HG02588 (cell line): ENCODE measurements at regions not wholly inside any gene's neighbourhood (a gene's known extent, or its start where the extent isn't known, plus 50 kb on each side); places are given as distances from the start of the nearest gene placed in this dataset.

ENCODE experiments used
- ATAC-seq: cut with Tn5 transposase; IDR thresholded peaks from one replicate; pipeline ENCODE4 v1.9.1; 2021; ENCODE audit warnings: mild to moderate bottlenecking, moderate library complexity; ENCODE audit not compliant: unreplicated experiment

DNA sequence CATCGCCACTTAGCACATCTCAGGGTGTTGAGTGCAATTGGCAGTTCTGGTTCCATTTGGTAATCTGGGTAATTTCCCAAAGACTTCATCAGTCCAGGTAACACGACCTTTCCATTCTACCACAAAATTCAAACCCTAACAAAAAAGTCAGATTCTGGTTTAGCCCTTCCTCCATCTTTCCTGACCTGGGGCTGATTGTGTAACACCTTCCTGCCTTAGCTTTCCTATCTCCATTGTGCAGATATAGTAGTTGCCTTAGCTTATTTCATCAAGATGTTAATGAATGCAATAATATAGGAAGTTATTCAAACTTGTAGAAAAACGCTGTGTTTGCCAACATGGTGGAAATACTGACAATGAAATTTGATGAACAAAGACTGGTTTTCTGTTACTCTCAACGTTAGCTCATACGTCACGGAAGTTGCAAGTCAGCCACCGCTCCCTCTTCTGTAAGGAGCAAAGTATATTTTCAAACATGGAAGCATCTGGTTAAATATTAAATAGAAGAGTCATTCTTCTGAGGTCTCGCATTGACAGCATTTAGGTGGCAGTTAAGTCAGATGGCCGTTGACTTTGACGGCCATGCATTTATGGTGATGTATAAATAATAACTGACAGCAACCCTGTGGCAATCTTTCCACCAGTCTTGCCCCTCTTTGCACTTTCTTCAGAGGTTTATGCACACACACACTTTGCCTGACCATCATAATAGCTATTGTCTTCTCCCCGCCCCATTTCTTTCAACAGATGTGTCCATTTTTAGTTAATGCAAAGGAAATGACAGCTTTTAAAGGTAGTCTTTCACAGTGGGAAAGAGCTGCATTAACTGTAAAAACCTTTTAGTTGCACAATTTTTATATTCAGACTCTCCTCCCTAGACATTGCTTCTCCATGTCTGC lies 205.1 kb upstream of the BMPER start:
- no peak for ATAC-seq

DNA sequence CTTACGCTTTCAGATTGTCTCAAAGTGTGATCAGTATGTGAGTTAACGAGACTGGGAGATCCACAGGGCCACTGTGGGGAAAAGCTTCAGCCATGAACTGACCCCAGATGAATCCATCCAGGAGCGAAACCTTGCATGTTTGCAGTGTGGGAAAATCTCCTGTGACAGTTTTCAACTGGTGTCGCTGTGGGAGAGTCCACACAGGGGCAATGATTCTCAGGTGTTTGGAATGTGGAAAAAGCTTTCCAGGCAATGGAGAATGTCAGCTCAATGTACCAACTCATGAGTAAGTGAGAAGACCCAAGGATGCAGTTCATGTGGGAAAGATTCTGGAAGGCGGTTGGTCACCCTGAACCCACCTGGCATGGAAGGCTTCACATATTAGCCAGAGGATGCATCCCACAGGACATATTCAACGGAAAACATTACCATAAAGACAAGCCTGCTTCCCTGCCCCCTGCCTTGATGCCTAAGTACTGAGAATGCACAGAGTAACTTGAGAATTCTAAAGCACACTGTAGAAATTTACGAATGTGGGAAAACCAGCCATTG lies 204.1 kb upstream of the BMPER start:
- no peak for ATAC-seq

DNA sequence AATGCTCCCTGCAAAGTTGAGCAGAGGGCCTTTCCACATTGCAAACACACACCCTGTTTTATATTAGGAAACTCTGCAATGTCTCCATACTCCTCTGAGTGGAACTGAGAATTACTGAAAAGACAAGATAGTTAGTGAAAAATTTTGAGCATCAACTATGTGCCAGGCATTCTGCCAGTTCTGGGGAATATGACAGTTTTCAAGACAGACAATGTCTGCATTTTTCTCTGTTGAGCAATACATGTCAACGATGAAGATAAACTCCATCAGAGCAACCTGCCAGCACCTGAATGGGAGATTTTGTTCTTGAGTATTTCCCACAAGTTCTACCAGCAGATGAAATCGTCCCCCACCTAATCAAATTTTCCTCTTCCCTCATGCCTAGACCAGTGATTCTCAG lies 203.4 kb upstream of the BMPER start:
- ATAC-seq = no peak

DNA sequence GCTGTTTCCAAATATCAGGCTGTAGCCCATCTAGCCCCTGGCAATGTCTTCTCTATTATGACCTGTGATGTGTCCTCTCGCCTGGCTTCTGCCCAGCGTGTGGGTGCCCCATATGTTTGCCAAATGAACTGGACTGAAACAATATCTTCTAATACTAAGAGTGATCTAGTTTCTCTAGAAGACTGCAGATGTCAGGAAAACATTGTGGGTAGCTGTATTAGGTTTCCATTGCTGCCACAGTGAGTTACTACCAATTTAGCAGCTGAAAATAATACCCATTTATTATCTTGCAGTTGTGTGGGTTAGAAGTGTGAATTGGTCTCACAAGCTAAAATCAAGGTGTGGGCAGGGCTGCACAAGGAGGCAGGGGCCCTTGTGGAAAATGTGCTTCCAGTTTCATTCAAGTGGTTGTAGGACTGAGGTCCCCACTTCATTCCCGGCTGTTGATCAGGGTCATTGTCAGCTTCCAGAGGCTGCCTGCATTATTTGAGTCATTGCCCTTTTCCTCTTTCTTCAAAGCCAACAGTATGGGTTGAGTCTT lies 202.8 kb upstream of the BMPER start:
- no peak for ATAC-seq

DNA sequence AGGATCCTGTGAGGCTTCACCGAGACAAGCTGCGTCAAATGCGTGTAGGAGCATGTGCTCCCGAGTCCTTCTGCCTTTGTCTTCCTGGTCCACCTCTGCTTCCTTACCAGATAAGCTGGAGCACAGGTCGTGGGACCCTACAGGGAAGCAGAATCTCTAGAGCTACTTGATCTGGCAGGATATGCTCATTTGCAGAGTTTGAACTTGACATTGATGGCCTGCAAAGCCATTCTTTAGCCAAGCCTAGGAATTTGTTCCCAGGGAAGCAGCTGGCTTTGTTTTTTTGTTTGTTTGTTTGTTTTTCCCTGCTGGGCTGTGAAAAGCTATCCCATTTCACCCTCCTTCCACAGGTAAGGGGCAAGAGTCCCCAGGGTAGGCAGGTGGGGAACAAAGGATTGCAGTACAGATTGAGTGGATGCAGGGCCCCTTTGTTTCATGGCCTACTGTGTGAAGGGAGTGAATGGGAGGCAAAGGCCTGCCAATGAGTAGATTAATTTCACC lies 200.0 kb upstream of the BMPER start:
- no peak for ATAC-seq

DNA sequence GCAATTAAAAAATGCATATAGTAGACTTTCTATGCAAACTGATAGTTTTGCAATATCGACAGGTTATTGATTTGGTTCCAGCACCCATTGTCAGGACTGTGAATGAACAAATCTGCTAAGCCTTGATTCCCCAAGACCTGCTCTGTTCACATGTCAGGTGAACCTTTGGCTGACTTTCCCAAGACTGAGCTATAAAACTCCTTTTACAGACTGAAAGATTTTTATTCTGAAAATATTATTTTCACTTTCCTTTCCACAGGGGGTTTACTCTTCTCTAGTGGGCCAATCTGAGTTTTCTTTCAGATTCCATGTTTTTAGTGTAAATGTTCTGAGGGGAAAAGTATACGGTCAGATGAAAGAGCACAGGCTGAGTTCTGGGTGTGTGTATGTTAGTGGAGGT lies 199.2 kb upstream of the BMPER start:
- ATAC-seq = no peak

DNA sequence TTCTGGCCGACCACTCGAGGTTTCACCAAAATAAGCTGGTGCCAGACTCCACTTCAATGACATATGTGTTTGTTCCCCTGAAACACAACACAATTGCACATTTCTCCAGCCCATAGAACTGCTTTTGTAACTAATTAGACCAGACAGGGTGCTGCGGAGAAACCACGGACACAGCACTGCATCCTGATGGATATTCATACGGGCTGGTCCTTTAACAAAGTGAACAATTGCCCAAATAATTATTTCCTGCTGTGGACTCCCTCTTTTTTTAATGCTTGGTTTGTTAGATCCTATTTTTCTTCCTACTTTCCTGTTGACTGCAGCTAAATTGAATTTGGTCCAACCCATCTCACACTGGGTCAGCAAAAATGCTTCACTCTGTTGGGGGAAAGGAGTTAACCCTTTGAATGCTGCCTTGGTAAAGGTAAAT lies 198.6 kb upstream of the BMPER start:
- ATAC-seq = no peak

DNA sequence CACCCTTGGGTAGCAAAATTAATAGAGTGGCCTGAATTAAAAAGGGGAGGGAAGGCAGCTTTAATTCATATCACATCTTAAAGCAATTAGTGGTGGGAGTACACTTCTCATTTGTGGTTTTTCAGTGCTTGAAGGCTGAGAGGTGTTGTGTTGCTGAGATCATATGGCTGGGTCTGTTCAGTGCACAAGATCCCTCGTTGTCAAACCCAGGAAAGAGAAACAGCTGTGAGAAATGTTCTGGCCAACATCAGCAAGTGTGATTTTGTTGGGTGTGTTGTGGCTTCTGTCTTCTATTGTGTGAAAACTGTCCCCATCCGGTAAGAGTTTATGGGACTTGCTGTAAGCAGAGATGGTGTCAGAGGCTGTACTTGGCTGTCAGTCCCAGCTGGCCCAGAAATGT lies 197.9 kb upstream of the BMPER start:
- ATAC-seq = no peak

DNA sequence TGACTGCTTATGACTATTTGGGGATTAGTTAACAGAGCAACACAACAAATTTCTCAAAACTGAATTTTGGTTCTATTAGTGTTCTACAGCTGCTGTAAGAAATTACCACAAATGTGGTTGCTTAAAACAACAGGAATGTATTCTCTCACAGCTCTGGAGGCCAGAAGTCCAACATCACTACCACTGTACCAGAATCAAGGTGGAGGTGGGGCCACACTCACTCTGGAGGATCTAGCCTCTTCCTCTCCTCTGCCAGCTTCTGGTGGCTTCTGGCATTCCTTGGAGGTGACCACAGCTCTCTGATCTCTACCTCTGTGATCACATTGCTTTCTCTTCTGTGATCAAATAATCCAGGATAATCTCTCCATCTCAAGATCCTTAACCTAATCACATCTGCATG lies 194.7 kb upstream of the BMPER start:
- no peak for ATAC-seq

DNA sequence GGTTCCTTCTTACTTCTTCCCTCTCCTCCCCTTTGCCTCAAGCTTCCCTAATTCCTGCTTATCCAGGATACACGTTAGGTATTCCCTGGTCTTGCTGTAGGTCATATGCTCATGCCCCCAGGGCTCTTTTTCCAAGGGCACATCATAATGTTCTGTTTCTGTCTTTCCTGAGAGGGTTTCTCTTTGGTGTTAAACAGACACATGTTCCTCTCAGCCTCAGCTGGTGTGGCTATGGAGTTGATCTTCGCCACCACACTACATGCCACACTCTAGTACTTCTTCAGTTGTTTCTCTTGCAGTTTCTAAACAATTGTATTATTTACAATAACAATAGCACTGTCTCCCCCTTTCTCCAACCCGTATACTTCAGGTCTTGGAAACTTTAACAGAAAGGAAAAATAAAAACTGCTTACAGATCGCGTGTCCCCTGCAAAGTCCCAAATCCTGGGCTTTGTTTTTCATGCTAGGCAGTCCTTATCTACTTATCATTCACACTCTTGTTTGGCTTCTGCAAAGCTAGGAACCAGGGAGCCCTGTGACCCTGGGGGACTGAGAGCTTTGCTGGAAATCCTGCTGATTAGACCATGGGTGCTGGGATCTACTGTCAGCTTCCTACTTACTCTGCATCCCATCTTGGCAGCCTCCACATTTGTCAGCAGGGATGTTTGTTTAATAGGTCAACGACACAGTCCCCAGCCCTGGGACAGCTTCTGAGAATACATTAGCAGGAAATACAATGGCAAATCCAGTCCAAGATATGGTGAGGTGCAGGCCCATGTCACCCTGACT lies 193.9 kb upstream of the BMPER start:
- no peak for ATAC-seq

DNA sequence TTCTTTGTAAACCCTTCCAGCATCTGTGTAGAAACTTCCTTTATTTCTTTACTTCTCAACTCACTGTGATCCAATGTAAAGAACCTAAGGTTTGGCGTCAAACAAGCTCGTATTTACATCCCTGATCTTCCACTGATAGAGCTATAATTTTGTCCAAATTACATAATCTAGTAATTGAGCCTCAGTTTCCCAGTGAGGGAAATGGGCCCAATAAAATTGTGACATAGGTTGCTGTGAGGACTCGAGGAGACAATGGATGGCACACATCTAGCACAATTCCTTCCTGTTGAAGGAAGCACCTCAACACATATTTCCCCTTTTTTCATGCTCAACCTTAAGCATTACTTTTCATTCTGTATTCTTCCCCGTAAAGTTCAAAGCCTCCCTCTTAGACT lies 193.3 kb upstream of the BMPER start:
- no peak for ATAC-seq

DNA sequence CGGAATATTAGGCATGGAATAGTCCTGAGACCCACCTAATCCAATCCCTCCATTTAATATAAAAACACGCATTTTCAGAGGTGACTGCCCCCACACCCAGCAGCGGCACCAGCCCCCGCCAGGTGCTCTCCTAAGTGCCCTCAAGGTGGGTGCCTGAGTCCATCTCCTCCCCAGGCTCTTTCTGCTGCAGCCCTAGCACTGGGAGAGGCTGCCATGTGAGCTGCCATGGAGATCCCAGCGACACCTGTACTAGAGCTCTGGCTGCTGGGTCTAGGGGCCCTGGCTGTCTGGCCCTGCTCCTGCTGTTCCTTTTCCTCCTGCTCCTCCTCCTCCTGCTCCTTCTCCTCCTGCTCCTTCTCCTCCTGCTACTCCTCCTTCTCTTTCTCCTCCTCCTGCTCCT lies 191.1 kb upstream of the BMPER start:
- ATAC-seq = no peak

DNA sequence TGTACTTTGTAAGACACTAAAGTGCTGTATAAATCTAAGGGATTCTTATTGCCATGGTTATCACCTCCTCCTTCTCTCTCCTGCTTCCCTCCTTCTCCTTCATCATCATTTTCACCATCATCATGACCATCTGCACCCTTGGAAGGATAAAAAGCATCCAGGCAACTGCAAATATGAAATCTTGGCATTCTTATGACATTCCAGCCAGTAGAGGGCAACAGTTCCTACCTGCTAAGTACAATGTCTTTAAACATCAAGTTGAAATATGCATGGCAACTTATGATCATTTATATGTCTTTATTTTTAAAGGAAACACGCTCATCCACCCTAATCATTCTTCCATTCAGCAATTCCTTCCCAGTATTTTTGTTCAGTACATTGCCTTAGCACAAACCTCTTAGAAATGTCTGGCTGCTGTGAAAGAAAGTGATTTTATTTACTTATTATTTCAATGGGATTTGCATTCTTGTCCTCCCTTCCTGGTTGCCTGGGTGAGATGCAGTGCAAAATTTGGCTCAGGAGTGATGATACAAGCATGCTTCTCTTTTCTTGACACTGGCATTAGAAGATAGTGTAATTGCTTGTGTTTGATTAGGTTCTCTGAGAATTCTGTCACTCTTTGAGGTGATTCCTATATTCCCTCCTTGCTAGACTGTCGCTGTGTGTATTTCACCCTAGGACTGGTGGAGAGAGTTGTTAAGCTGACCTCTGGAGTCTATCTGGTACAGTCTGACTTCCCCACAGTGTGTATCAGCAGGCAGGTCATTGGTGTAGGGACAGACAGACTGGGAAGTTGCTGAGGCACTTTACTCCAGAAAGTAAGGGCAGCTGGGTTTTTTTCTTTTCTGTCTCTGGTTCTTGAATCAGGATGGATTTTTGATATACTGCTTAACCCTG lies 188.5 kb upstream of the BMPER start:
- no peak for ATAC-seq

DNA sequence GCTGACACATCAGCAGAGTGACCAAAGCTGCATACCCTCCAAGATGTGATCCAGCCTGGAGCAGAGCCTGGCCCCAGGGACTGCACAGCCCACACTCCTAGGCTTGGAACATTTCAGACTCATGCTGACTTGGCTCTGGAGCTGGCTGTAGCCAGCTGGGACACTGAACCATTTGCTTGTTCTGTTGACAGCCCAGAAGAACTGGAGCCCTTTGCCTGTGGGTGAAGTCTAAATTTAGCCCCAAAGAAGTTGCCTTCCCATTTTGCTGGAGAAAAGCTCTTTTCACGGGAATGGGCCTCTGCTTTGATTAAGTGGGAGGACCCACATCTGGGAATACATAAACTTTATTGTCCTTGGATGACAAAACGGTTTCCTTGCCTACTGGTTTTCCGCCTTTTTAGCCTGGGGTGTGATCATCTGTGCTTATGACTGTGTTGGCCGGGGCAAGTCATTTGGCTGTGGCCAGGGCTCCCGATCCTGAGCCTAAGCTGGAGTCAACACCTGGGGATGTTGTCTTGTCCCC lies 186.2 kb upstream of the BMPER start:
- ATAC-seq = no peak

DNA sequence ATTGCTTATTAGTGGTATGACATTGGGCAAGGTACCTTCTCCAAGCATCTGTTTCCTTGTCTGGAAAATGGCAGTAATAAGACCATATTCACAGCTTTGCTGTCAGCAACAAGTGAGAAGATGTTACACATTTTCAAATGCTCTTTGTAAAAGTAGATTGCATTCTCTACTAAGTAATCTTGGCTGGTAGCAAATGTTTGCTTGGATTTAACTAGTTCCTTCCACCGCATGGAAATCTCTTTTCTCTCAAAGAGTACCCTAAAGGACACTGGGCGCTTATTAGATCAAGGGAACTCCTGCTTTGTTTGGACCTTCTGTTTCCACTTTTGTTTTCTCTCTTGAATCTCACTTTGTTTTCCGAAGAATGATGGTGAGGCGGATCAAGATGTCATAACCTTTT lies 185.2 kb upstream of the BMPER start:
- no peak for ATAC-seq

DNA sequence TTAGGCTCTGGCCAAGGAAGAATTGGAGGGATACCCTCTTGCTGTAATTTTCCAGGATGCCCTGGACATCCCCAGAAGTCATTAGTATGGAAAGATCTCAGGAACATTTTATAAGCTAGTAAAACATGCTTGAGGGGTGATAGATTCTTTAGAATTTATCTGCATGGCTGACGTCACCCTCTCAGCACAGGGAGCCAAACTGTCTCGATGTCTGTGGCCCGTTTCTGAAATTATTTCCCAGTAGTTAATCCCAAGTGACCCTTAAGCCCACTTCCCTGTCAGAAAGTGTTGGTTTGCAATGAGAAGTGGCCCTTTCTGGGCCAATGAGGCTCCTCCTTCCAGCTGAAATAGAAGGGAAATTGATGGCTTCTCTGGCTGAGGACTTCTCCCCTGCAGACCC lies 184.5 kb upstream of the BMPER start:
- ATAC-seq = no peak

DNA sequence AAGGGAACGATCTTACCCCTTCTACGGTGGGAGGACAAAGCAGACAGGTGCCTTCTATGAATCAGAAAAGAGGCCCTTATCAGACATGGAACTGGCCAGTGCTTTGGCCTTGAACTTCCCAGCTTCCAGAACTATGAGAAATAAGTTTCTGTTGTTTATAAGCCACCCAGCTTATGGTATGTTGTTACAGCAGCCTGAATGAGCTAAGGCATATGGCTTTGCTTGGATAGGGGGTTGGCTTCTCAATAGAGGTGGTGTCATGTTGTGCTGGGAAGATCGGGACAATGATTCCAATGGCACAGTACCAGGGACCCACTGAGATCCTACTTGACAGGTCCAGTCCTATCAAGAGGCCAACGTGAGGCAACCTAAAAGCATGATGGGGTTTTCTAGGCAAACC lies 183.4 kb upstream of the BMPER start:
- ATAC-seq = no peak

DNA sequence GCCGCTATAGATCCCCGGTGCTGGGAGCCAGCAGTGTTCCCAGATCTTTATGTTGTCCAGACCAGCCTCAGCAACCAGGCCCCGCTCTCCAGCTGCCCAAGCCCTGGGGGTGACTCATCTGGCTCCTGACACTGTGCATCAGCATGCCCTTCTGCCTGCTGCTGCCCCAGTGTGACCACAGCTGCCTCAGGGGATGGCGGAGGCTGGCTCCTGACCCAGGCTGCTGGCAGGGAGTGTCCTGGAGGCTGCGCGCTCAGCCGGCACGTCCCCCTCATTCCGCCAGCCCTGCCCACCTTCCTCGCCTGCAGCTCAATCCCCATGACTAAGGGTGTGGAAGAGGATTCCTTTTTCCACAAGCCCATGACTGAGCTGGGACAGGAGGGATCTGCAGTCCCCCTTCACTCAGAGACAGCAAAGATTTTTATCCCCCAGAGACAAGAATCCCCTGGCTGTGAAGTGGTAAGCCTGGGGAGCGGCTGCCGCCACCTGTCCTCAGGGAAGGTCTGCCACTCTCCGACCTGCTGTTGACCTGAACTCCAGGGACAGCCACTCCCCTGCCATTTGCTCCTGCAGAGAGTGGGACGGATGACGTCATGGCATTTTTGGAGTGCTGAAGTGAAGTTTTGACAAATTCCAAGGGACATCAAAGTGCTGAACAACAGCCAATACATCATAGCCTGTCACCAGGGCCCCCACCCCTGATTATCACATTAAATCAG lies 182.8 kb upstream of the BMPER start:
- no peak for ATAC-seq

DNA sequence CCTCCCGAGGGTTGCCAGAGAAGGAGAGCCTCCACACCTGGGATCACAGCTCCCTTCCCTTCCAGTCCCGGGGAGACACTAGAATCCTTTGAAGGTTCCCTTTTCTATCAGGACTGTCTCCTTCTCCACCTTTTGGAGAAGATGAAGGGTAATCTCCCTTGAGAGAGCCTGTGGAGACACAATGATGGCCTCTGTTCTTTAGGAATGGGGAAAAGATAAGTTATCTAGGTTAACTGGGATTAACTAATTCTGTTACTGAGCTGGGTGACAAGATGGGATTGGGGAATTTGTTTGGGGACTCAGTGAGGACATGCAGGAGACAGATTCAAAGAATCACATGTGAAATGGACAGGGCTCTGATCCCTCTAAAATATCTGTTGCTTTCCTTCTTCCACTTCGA lies 181.1 kb upstream of the BMPER start:
- ATAC-seq = no peak
